ENCODE measurements at regions not wholly inside any gene's neighbourhood (a gene's known extent, or its start where the extent isn't known, plus 50 kb on each side); places are given as distances from the start of the nearest gene placed in this dataset.
A peak's percentile ranks its signal among the peaks of the same experiment; 100 is the strongest.
"Not testable (repeated sequence)": the region's sequence is repeated elsewhere in the genome, so short reads cannot be mapped to it uniquely, and the experiment has no call there.

DNA sequence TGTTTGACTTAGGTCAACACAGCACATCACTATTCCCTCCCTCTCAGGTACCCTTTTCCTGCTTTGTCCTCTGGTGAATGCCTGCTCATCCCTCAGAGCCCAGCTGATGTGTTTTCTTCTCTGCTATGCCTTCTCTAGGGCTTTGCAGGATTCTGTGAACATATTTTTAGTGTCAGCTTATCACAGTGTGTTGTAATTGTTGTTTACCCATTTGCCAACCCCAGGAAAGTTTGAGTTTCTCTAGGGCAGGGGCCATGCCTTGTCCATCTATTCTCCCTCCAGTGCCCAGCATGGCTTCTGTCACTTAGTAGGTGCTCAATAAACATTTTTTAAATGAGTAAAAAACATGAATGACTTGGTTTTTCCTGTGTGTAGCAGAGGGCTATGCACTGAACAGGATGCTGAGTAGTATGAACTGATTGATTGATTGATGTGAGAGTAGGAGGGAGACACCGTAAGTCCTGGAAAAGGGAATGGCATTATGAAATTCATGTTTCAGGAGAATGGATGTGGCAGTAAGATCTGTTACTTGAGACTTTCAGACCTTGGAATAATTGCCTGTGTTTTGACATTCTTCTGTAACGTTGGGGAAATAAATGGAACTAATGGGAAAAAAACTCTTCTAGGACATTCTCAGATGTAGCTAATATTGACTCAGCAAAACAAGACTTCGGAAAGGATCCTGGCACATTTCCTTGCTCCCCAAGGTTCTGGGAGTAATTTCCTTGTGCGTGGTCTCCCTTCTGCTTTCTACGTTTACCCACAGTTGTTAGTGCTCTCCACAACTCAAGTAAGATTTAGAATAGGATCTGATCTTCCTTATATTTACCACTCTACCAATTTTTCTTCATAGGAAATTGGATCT is 267.3 kb upstream of the TBL1XR1 start:
- Mint-ChIP-seq H3K27ac (peak overlapping the region in 2 of 3 experiments; percentile 5 to 11), H3K9me3 (no peaks in the 10 kb centered on the region)
- TF ChIP-seq, protein P1, sequence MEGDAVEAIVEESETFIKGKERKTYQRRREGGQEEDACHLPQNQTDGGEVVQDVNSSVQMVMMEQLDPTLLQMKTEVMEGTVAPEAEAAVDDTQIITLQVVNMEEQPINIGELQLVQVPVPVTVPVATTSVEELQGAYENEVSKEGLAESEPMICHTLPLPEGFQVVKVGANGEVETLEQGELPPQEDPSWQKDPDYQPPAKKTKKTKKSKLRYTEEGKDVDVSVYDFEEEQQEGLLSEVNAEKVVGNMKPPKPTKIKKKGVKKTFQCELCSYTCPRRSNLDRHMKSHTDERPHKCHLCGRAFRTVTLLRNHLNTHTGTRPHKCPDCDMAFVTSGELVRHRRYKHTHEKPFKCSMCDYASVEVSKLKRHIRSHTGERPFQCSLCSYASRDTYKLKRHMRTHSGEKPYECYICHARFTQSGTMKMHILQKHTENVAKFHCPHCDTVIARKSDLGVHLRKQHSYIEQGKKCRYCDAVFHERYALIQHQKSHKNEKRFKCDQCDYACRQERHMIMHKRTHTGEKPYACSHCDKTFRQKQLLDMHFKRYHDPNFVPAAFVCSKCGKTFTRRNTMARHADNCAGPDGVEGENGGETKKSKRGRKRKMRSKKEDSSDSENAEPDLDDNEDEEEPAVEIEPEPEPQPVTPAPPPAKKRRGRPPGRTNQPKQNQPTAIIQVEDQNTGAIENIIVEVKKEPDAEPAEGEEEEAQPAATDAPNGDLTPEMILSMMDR (IDR thresholded peaks at IDR 0.05; ENCODE audit: unreplicated experiment in 3 of 3): no peak

DNA sequence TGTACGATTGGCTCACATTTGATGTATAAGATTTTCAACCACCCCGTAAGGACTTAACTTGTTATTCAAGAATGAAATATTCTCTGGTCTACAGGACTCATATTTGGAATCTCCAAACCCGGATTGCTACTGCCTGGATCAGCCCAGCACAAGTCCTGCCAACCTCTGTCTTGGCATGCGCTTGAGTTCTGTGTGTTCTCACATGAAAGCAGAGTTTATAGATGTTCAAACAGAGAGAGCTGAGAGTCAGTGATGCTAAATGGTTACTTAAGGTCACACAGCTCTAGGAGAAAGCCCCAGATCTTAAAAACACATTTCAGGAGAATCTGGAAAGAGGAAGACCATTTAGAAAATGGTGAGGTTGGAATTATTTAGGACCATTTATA is 268.0 kb upstream of the TBL1XR1 start:
- TF ChIP-seq, protein P1 (IDR thresholded peaks at IDR 0.05; ENCODE audit: unreplicated experiment in 3 of 3): no peak
- peaks cover 38% of the 10 kb centered on the region for H3K4me1 Mint-ChIP-seq
- H3K9me3 Mint-ChIP-seq: no peaks in the 10 kb centered on the region
- H3K27me3 Mint-ChIP-seq (ENCODE audit: low read depth): no peaks in the 10 kb centered on the region
- no peak overlapping the region for H3K4me3 Mint-ChIP-seq
- H3K36me3 Mint-ChIP-seq (ENCODE audit: low read depth): no peaks in the 10 kb centered on the region
- peak overlapping the region in 1 of 3 experiments; percentile 11 for H3K27ac Mint-ChIP-seq

More for the DNA sequence above, 267.3 kb upstream of the TBL1XR1 start:
- Mint-ChIP-seq H3K4me3 (no peak overlapping the region), H3K4me1 (peaks cover 35% of the 10 kb centered on the region), H3K27me3 (ENCODE audit: low read depth) (no peaks in the 10 kb centered on the region), H3K36me3 (ENCODE audit: low read depth) (no peaks in the 10 kb centered on the region)

DNA sequence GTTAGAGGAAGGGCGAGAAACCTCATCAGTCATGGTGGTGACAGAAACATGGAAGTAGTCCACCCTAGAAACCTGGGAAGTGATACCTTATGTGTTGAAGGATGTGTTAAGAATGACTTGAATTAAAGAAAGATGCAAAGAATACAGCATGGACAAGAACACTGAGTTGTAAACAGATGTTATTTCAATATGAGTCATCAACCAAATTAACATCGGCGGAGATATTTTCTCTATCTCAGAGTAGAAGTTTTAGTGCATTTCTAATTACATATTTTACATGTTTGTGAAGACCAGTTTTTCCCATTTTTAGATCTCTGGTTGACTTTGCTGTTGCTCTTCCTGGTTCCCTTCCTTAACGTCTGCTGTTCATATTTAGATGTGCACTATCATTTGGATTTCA is 268.8 kb upstream of the TBL1XR1 start:
- H3K4me1 Mint-ChIP-seq: peaks cover 44% of the 10 kb centered on the region
- H3K27me3 Mint-ChIP-seq (ENCODE audit: low read depth): no peaks in the 10 kb centered on the region
- H3K9me3 Mint-ChIP-seq: no peaks in the 10 kb centered on the region
- no peak overlapping the region for H3K27ac Mint-ChIP-seq
- H3K36me3 Mint-ChIP-seq (ENCODE audit: low read depth): no peaks in the 10 kb centered on the region
- H3K4me3 Mint-ChIP-seq: no peak overlapping the region
- TF ChIP-seq, protein P1 (IDR thresholded peaks at IDR 0.05; ENCODE audit: unreplicated experiment in 3 of 3): no peak

GRCh38 chr3:177466622-177467021 is 269.3 kb upstream of the TBL1XR1 start:
- H3K36me3 Mint-ChIP-seq (ENCODE audit: low read depth); H3K27me3 Mint-ChIP-seq (ENCODE audit: low read depth); H3K27ac Mint-ChIP-seq; H3K9me3 Mint-ChIP-seq; H3K4me3 Mint-ChIP-seq: not testable (repeated sequence)
- peaks cover 44% of the 10 kb centered on the region for H3K4me1 Mint-ChIP-seq

GRCh38 chr3:177467247-177467985 is 270.1 kb upstream of the TBL1XR1 start:
- Mint-ChIP-seq H3K27me3 (ENCODE audit: low read depth) (no peaks in the 10 kb centered on the region), H3K9me3 (no peaks in the 10 kb centered on the region), H3K27ac (no peak overlapping the region)

GRCh38 chr3:177468331-177468730 is 271.0 kb upstream of the TBL1XR1 start:
- TF ChIP-seq, protein P1 (IDR thresholded peaks at IDR 0.05; ENCODE audit: unreplicated experiment in 3 of 3): no peak
- Mint-ChIP-seq H3K27ac (no peak overlapping the region), H3K9me3 (no peaks in the 10 kb centered on the region), H3K36me3 (ENCODE audit: low read depth) (no peaks in the 10 kb centered on the region), H3K4me1 (peaks cover 40% of the 10 kb centered on the region), H3K27me3 (ENCODE audit: low read depth) (no peaks in the 10 kb centered on the region), H3K4me3 (no peak overlapping the region)

More at GRCh38 chr3:177467247-177467985, 270.1 kb upstream of the TBL1XR1 start:
- Mint-ChIP-seq H3K36me3 (ENCODE audit: low read depth) (no peaks in the 10 kb centered on the region), H3K4me1 (peaks cover 39% of the 10 kb centered on the region), H3K4me3 (no peak overlapping the region)
- TF ChIP-seq, protein P1 (IDR thresholded peaks at IDR 0.05; ENCODE audit: unreplicated experiment in 3 of 3): no peak

All from nephron (organoid).